ENCODE measurements at regions not wholly inside any gene's neighbourhood (a gene's known extent, or its start where the extent isn't known, plus 50 kb on each side); places are given as distances from the start of the nearest gene placed in this dataset.

- TF ChIP-seq, protein P1, sequence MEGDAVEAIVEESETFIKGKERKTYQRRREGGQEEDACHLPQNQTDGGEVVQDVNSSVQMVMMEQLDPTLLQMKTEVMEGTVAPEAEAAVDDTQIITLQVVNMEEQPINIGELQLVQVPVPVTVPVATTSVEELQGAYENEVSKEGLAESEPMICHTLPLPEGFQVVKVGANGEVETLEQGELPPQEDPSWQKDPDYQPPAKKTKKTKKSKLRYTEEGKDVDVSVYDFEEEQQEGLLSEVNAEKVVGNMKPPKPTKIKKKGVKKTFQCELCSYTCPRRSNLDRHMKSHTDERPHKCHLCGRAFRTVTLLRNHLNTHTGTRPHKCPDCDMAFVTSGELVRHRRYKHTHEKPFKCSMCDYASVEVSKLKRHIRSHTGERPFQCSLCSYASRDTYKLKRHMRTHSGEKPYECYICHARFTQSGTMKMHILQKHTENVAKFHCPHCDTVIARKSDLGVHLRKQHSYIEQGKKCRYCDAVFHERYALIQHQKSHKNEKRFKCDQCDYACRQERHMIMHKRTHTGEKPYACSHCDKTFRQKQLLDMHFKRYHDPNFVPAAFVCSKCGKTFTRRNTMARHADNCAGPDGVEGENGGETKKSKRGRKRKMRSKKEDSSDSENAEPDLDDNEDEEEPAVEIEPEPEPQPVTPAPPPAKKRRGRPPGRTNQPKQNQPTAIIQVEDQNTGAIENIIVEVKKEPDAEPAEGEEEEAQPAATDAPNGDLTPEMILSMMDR (IDR thresholded peaks at IDR 0.05) = no peak
- no peak for TF ChIP-seq ZFX (IDR thresholded peaks at IDR 0.05; ENCODE audit: borderline replicate concordance)
Observed at GRCh38 chr9:106482733-106483132, 380.2 kb upstream of the ZNF462 start.

Data from 22Rv1 (cell line).